CD8-positive, alpha-beta memory T cell (primary cell): ENCODE measurements at regions not wholly inside any gene's neighbourhood (a gene's known extent, or its start where the extent isn't known, plus 50 kb on each side); places are given as distances from the start of the nearest gene placed in this dataset.

Experiments
- CTCF ChIA-PET: fragments of 350-600 bp; sonication (Branson Sonifier 250); formaldehyde crosslinking; loops from one replicate; lab custom pipeline; 2021; ENCODE audit warnings: antibody characterized with exemption; lab: Charles Lee
- POLR2A ChIA-PET: fragments of 350-600 bp; sonication (Branson Sonifier 250); formaldehyde crosslinking; loops from one replicate; lab custom pipeline; 2021; ENCODE audit warnings: antibody characterized with exemption; lab: Charles Lee
- DNase-seq, 5 donors: peaks; one replicate each; pipeline versions ENCODE4 v3.0.0 to v3.0.0-alpha.2; 2020 to 2022; ENCODE audit warnings: mixed read lengths in 1 of 5
- H3K27ac ChIP-seq: one replicate; pipeline ENCODE4 v1.7.0; 2013; ENCODE audit warnings: low read depth, mild to moderate bottlenecking, low read length, moderate library complexity
- H3K27me3 ChIP-seq: 2 replicates; pipeline ENCODE4 v1.7.0; 2013; ENCODE audit warnings: low read length, mild to moderate bottlenecking; ENCODE audit not compliant: insufficient read depth, poor library complexity, severe bottlenecking
- H3K36me3 ChIP-seq: 2 replicates; pipeline ENCODE4 v1.7.0; 2013; ENCODE audit warnings: mild to moderate bottlenecking, low read length, moderate library complexity; ENCODE audit not compliant: insufficient read depth
- H3K4me1 ChIP-seq: 2 replicates; pipeline ENCODE4 v1.7.0; 2013; ENCODE audit warnings: mild to moderate bottlenecking, low read length, moderate library complexity; ENCODE audit not compliant: insufficient read depth
- H3K4me3 ChIP-seq: 2 replicates; pipeline ENCODE4 v1.7.0; 2013; ENCODE audit warnings: mild to moderate bottlenecking, low read length
- H3K9me3 ChIP-seq: 2 replicates; pipeline ENCODE4 v1.7.0; 2013; ENCODE audit warnings: mild to moderate bottlenecking, low read length
- H3K27ac Mint-ChIP-seq, 8 donors: one replicate each; pipeline ENCODE4 v1.8.0; 2020 to 2021; ENCODE audit warnings: mixed read lengths in 8 of 8, mild to moderate bottlenecking in 6 of 8, inconsistent platforms in 3 of 8, moderate library complexity in 3 of 8
- H3K27me3 Mint-ChIP-seq, 2 donors: one replicate each; pipeline ENCODE4 v1.8.0; 2020 to 2021; ENCODE audit warnings: mixed read lengths in 2 of 2, mild to moderate bottlenecking in 1 of 2, moderate library complexity in 1 of 2
- H3K36me3 Mint-ChIP-seq, 3 donors: one replicate each; pipeline ENCODE4 v1.8.0; 2020 to 2021; ENCODE audit warnings: mixed read lengths in 3 of 3, inconsistent platforms in 1 of 3, mild to moderate bottlenecking in 1 of 3
- H3K4me1 Mint-ChIP-seq, 3 donors: one replicate each; pipeline ENCODE4 v1.8.0; 2020 to 2021; ENCODE audit warnings: mixed read lengths in 3 of 3, inconsistent platforms in 1 of 3, mild to moderate bottlenecking in 1 of 3
- H3K4me3 Mint-ChIP-seq, 7 donors: one replicate each; pipeline ENCODE4 v1.8.0; 2020 to 2021; ENCODE audit warnings: mixed read lengths in 7 of 7, mild to moderate bottlenecking in 6 of 7, moderate library complexity in 4 of 7, inconsistent platforms in 2 of 7
- H3K9me3 Mint-ChIP-seq, 5 donors: one replicate each; pipeline ENCODE4 v1.8.0; 2020 to 2022; ENCODE audit warnings: mixed read lengths in 5 of 5, mild to moderate bottlenecking in 3 of 5, moderate library complexity in 2 of 5, inconsistent platforms in 1 of 5

GRCh38 chr1:229812693-229813092, 186.6 kb downstream of the URB2 start:
- no peak for DNase-seq
- POLR2A ChIA-PET = no interaction called here
- CTCF ChIA-PET = no interaction called here
- Histone ChIP-seq H3K4me3 (no peak overlapping the region), H3K27me3 (no peaks in the 10 kb centered on the region), H3K4me1 (no peaks in the 10 kb centered on the region), H3K9me3 (peaks cover 5% of the 10 kb centered on the region), H3K36me3 (no peaks in the 10 kb centered on the region), H3K27ac (no peak overlapping the region)
- H3K27me3 Mint-ChIP-seq = peaks cover 5 to 51% of the 10 kb centered on the region in 2 donors
- H3K9me3 Mint-ChIP-seq = peaks cover 14 to 24% (median 20%) of the 10 kb centered on the region in 5 donors
- H3K4me1 Mint-ChIP-seq = no peaks in the 10 kb centered on the region
- no peak overlapping the region for H3K4me3 Mint-ChIP-seq
- peaks cover 0 to 5% (median 4%) of the 10 kb centered on the region in 3 donors for H3K36me3 Mint-ChIP-seq
- H3K27ac Mint-ChIP-seq = no peak overlapping the region

GRCh38 chr1:229815076-229815475, 189.0 kb downstream of the URB2 start:
- Mint-ChIP-seq H3K9me3 (peaks cover 5 to 11% (median 7%) of the 10 kb centered on the region in 5 donors), H3K27ac (no peak overlapping the region), H3K27me3 (peaks cover 5 to 59% of the 10 kb centered on the region in 2 donors), H3K36me3 (peaks cover 0 to 5% (median 1%) of the 10 kb centered on the region in 3 donors), H3K4me1 (no peaks in the 10 kb centered on the region), H3K4me3 (no peak overlapping the region)
- H3K9me3 ChIP-seq = peaks cover 2% of the 10 kb centered on the region
- no peaks in the 10 kb centered on the region for H3K27me3 ChIP-seq
- H3K4me3 ChIP-seq = no peak overlapping the region
- no peaks in the 10 kb centered on the region for H3K36me3 ChIP-seq
- CTCF ChIA-PET = no interaction called here
- DNase-seq = no peak
- H3K27ac ChIP-seq = no peak overlapping the region
- no peaks in the 10 kb centered on the region for H3K4me1 ChIP-seq
- POLR2A ChIA-PET = no interaction called here

- Histone ChIP-seq H3K36me3 (no peaks in the 10 kb centered on the region), H3K4me1 (no peaks in the 10 kb centered on the region), H3K27me3 (no peaks in the 10 kb centered on the region), H3K27ac (no peak overlapping the region), H3K9me3 (no peaks in the 10 kb centered on the region), H3K4me3 (no peak overlapping the region)
- H3K9me3 Mint-ChIP-seq = peaks cover 0 to 4% (median 1%) of the 10 kb centered on the region in 5 donors
- H3K4me3 Mint-ChIP-seq = no peak overlapping the region
- ChIA-PET POLR2A (no interaction called here), CTCF (no interaction called here)
- no peak for DNase-seq
- H3K27ac Mint-ChIP-seq = no peak overlapping the region
- H3K27me3 Mint-ChIP-seq = peaks cover 5 to 54% of the 10 kb centered on the region in 2 donors
- no peaks in the 10 kb centered on the region for H3K4me1 Mint-ChIP-seq
- no peaks in the 10 kb centered on the region for H3K36me3 Mint-ChIP-seq
Observed at GRCh38 chr1:229815961-229816360, 189.9 kb downstream of the URB2 start.

GRCh38 chr1:229817936-229818335, 191.9 kb downstream of the URB2 start:
- no peaks in the 10 kb centered on the region for H3K4me1 Mint-ChIP-seq
- POLR2A ChIA-PET = no interaction called here
- Histone ChIP-seq H3K27ac (no peak overlapping the region), H3K4me1 (no peaks in the 10 kb centered on the region), H3K4me3 (no peak overlapping the region), H3K9me3 (no peaks in the 10 kb centered on the region), H3K36me3 (no peaks in the 10 kb centered on the region), H3K27me3 (no peaks in the 10 kb centered on the region)
- no peak overlapping the region for H3K4me3 Mint-ChIP-seq
- no peak for DNase-seq
- no peak overlapping the region for H3K27ac Mint-ChIP-seq
- H3K27me3 Mint-ChIP-seq = peaks cover 4 to 47% of the 10 kb centered on the region in 2 donors
- H3K36me3 Mint-ChIP-seq = no peaks in the 10 kb centered on the region
- peaks cover 0 to 2% (median 0%) of the 10 kb centered on the region in 5 donors for H3K9me3 Mint-ChIP-seq
- CTCF ChIA-PET = no interaction called here

GRCh38 chr1:229819091-229819490, 193.0 kb downstream of the URB2 start:
- ChIA-PET CTCF (no interaction called here), POLR2A (no interaction called here)
- Mint-ChIP-seq H3K4me3 (no peak overlapping the region), H3K27me3 (peaks cover 4 to 47% of the 10 kb centered on the region in 2 donors), H3K9me3 (peaks cover 0 to 2% (median 0%) of the 10 kb centered on the region in 5 donors), H3K36me3 (no peaks in the 10 kb centered on the region), H3K27ac (no peak overlapping the region), H3K4me1 (no peaks in the 10 kb centered on the region)
- DNase-seq = no peak
- Histone ChIP-seq H3K36me3 (no peaks in the 10 kb centered on the region), H3K9me3 (no peaks in the 10 kb centered on the region), H3K27ac (no peak overlapping the region), H3K27me3 (no peaks in the 10 kb centered on the region), H3K4me3 (no peak overlapping the region), H3K4me1 (no peaks in the 10 kb centered on the region)

- no peaks in the 10 kb centered on the region for H3K9me3 ChIP-seq
Observed at GRCh38 chr1:229822026-229822425, 196.0 kb downstream of the URB2 start.

GRCh38 chr1:229825042-229825441, 199.0 kb downstream of the URB2 start:
- Histone ChIP-seq H3K4me1 (no peaks in the 10 kb centered on the region), H3K4me3 (no peak overlapping the region), H3K36me3 (no peaks in the 10 kb centered on the region), H3K9me3 (no peaks in the 10 kb centered on the region), H3K27me3 (no peaks in the 10 kb centered on the region), H3K27ac (no peak overlapping the region)
- ChIA-PET POLR2A (no interaction called here), CTCF (no interaction called here)
- H3K36me3 Mint-ChIP-seq = peaks cover 0 to 2% (median 0%) of the 10 kb centered on the region in 3 donors
- no peak for DNase-seq
- peaks cover 5 to 10% (median 6%) of the 10 kb centered on the region in 5 donors for H3K9me3 Mint-ChIP-seq
- H3K27me3 Mint-ChIP-seq = peaks cover 11 to 18% of the 10 kb centered on the region in 2 donors
- H3K4me3 Mint-ChIP-seq = no peak overlapping the region
- H3K4me1 Mint-ChIP-seq = no peaks in the 10 kb centered on the region
- H3K27ac Mint-ChIP-seq = no peak overlapping the region

More at GRCh38 chr1:229822026-229822425, 196.0 kb downstream of the URB2 start:
- Mint-ChIP-seq H3K27me3 (peaks cover 6 to 27% of the 10 kb centered on the region in 2 donors), H3K4me1 (no peaks in the 10 kb centered on the region), H3K4me3 (no peak overlapping the region), H3K36me3 (no peaks in the 10 kb centered on the region), H3K27ac (no peak overlapping the region), H3K9me3 (peaks cover 1 to 8% (median 5%) of the 10 kb centered on the region in 5 donors)
- DNase-seq = no peak
- ChIA-PET CTCF (no interaction called here), POLR2A (no interaction called here)
- Histone ChIP-seq H3K4me3 (no peak overlapping the region), H3K36me3 (no peaks in the 10 kb centered on the region), H3K27me3 (no peaks in the 10 kb centered on the region), H3K27ac (no peak overlapping the region), H3K4me1 (no peaks in the 10 kb centered on the region)

GRCh38 chr1:229828461-229828860, 202.4 kb downstream of the URB2 start:
- Histone ChIP-seq H3K27ac (no peak overlapping the region), H3K9me3 (no peaks in the 10 kb centered on the region), H3K27me3 (no peaks in the 10 kb centered on the region), H3K36me3 (no peaks in the 10 kb centered on the region), H3K4me3 (no peak overlapping the region), H3K4me1 (no peaks in the 10 kb centered on the region)
- CTCF ChIA-PET = no interaction called here
- Mint-ChIP-seq H3K9me3 (peaks cover 5 to 10% (median 6%) of the 10 kb centered on the region in 5 donors), H3K27me3 (peaks cover 18 to 24% of the 10 kb centered on the region in 2 donors), H3K27ac (no peak overlapping the region), H3K4me3 (no peak overlapping the region), H3K4me1 (no peaks in the 10 kb centered on the region), H3K36me3 (peaks cover 0 to 2% (median 0%) of the 10 kb centered on the region in 3 donors)
- DNase-seq = no peak
- POLR2A ChIA-PET = no interaction called here
